Sigmoid colon (tissue), 6 donors: ENCODE measurements at regions not wholly inside any gene's neighbourhood (a gene's known extent, or its start where the extent isn't known, plus 50 kb on each side); places are given as distances from the start of the nearest gene placed in this dataset.

Source experiments
- DNase-seq: peaks from one replicate; pipeline ENCODE4 v3.0.0-alpha.2; 2019
- H3K27ac ChIP-seq, 4 donors: fragments of 200-600 bp; sonication (generic); one replicate each; pipeline ENCODE4 v1.5.1; 2016 to 2019; ENCODE audit warnings: mild to moderate bottlenecking in 1 of 4
- H3K27me3 ChIP-seq, 3 donors: fragments of 200-600 bp; sonication (generic); one replicate each; pipeline ENCODE4 v1.5.1; 2019; ENCODE audit warnings: mild to moderate bottlenecking in 1 of 3
- H3K36me3 ChIP-seq, 4 donors: fragments of 200-600 bp; sonication (generic); one replicate each; pipeline ENCODE4 v1.5.1; 2016 to 2019
- H3K4me1 ChIP-seq, 4 donors: fragments of 200-600 bp; sonication (generic); one replicate each; pipeline ENCODE4 v1.5.1; 2017 to 2019
- H3K4me3 ChIP-seq, 4 donors: fragments of 200-600 bp; sonication (generic); one replicate each; pipeline ENCODE4 v1.5.1; 2017 to 2019; ENCODE audit warnings: mild to moderate bottlenecking in 2 of 4, moderate library complexity in 1 of 4
- H3K9me3 ChIP-seq, 4 donors: fragments of 200-600 bp in 3 of 4; sonication (generic) in 3 of 4; one replicate each; pipeline versions ENCODE4 v1.5.1 to v1.6.1; 2013 to 2019
- EP300 ChIP-seq, 4 donors: sonication (generic); formaldehyde crosslinking; IDR thresholded peaks; one replicate each; pipeline ENCODE4 v1.6.1; 2017; ENCODE audit warnings: antibody characterized with exemption in 4 of 4
- POLR2A ChIP-seq, 2 donors: fragments of 450-650 bp; IDR thresholded peaks; one replicate each; pipeline ENCODE4 v1.6.1; 2016; ENCODE audit warnings: antibody characterized with exemption in 2 of 2, mild to moderate bottlenecking in 2 of 2, moderate library complexity in 2 of 2
- POLR2AphosphoS5 ChIP-seq, 4 donors: sonication (generic); formaldehyde crosslinking; IDR thresholded peaks; one replicate each; pipeline ENCODE4 v1.6.1; 2017; ENCODE audit warnings: antibody characterized with exemption in 4 of 4
- WGBS, 2 donors: extraction: QIAGEN DNeasy Blood & Tissue Kit; methylation state at CpG; one replicate each; pipeline ENCODE4 v1.1.7; 2013; 5-methylcytosine and 5-hydroxymethylcytosine counted together
- intact Hi-C: fragments of 100-400 bp; cut with DNase I; formaldehyde crosslinking; loops from one replicate; pipeline ENCODE4 v1.15.1; 2023
- TF ChIP-seq, protein P1 (sequence below), 4 experiments: fragments of 450-650 bp in 3 of 4; fragments of 200-600 bp in 1 of 4; IDR thresholded peaks; one replicate each; pipeline ENCODE4 v1.5.1; 2016 to 2019; ENCODE audit warnings: antibody characterized with exemption in 4 of 4, mild to moderate bottlenecking in 3 of 4, moderate library complexity in 2 of 4
- donor health status: healthy with polysubstance abuse.
- donor health status: healthy.

DNA sequence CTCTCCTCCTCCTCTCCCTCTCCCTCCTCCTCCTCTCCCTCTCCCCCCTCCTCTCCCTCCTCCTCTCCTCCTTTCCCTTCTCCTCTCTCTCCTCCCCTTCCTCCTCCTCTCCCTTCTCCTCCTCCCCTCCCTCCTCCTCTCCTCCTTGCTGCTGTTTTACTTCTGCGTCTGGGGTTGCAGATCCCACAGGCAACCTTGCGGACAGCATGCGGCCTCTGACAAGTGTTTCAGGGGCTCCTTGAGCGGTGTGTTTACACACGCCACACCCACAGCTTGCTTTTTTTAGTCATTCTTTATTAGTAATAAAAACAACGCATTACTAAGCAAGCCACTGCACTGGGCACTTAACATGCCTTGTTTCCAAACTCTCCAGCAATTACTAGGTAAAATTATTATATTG is 81.9 kb downstream of the TFAP2C start:
- TF ChIP-seq POLR2AphosphoS5 (IDR thresholded peaks at IDR 0.05), result no peak
- no peak for TF ChIP-seq EP300 (IDR thresholded peaks at IDR 0.05)
- TF ChIP-seq, protein P1, sequence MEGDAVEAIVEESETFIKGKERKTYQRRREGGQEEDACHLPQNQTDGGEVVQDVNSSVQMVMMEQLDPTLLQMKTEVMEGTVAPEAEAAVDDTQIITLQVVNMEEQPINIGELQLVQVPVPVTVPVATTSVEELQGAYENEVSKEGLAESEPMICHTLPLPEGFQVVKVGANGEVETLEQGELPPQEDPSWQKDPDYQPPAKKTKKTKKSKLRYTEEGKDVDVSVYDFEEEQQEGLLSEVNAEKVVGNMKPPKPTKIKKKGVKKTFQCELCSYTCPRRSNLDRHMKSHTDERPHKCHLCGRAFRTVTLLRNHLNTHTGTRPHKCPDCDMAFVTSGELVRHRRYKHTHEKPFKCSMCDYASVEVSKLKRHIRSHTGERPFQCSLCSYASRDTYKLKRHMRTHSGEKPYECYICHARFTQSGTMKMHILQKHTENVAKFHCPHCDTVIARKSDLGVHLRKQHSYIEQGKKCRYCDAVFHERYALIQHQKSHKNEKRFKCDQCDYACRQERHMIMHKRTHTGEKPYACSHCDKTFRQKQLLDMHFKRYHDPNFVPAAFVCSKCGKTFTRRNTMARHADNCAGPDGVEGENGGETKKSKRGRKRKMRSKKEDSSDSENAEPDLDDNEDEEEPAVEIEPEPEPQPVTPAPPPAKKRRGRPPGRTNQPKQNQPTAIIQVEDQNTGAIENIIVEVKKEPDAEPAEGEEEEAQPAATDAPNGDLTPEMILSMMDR (IDR thresholded peaks at IDR 0.05), result no peak
- TF ChIP-seq POLR2A (IDR thresholded peaks at IDR 0.05), result no peak
- 24 to 42% methylated on average over 6 of the region's 6 CpGs for WGBS, 2 donors
- intact Hi-C loops, result no loop called here
- Histone ChIP-seq H3K27ac (no peak overlapping the region), H3K36me3 (no peaks in the 10 kb centered on the region), H3K9me3 (no peaks in the 10 kb centered on the region), H3K27me3 (no peaks in the 10 kb centered on the region), H3K4me1 (no peaks in the 10 kb centered on the region), H3K4me3 (no peak overlapping the region)
- DNase-seq, result no peak

DNA sequence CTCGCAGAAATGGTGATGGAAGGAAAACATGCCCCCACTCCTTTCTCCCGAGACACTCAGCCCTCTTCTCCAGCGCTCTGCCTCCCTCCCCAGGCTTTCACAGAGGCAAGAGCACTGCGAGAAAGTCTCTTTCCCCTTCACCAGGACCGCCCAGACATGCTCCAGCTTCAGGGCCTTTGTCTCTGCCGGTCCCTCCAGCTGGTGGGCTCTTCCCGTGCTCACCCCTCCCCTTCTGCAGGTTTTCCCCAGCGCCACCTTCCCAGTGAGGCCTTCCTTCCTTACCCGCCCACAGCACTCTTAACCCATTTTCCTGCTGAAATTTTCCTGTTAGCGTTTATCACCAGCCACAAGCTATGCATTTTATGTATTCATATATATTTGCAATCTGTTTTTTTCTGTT is 86.2 kb downstream of the TFAP2C start:
- Histone ChIP-seq H3K9me3 (no peaks in the 10 kb centered on the region), H3K27ac (no peak overlapping the region), H3K4me1 (no peaks in the 10 kb centered on the region), H3K36me3 (no peaks in the 10 kb centered on the region), H3K27me3 (no peaks in the 10 kb centered on the region), H3K4me3 (no peak overlapping the region)
- intact Hi-C loops, result no loop called here
- no peak for DNase-seq
- TF ChIP-seq POLR2A (IDR thresholded peaks at IDR 0.05) (no peak), EP300 (IDR thresholded peaks at IDR 0.05) (no peak), POLR2AphosphoS5 (IDR thresholded peaks at IDR 0.05) (no peak)
- TF ChIP-seq, protein P1 (IDR thresholded peaks at IDR 0.05), result no peak
- WGBS, 2 donors, result 64 to 77% methylated on average over 10 of the region's 10 CpGs

DNA sequence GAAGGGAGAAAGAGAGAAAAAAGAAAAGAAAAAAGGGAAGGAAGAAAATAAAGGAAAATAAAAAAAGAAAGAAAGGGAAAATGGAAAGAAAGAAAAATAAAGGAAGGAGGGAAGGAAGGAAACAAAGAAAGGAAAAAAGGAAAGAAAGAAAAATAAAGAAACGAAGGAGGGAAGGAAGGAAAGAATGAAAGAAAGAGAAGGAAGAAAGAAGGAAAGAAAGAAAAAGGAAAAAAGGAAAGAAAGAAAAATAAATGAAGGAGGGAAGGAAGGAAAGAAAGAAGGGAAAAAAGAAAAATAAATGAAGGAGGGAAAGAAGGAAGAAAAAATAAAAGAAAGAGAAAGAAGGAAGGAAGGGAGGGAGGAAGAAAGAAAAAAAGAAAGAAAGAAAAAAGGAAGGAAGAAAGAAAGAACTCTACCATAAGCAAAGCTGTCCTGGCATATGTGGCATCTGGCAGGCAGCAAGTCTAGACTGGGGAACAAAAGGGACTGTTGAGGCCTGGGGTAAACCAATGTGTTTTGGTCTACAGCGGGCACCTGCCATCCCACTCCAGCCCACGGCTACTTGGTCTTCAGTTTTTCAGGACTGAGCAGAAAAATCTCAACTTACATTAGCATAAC is 86.9 kb downstream of the TFAP2C start:
- Histone ChIP-seq H3K4me3 (no peak overlapping the region), H3K4me1 (no peaks in the 10 kb centered on the region), H3K27me3 (no peaks in the 10 kb centered on the region), H3K27ac (no peak overlapping the region), H3K36me3 (no peaks in the 10 kb centered on the region), H3K9me3 (no peaks in the 10 kb centered on the region)
- DNase-seq, result no peak
- intact Hi-C loops, result no loop called here
- 58 to 60% methylated on average over 3 of the region's 3 CpGs for WGBS, 2 donors
- TF ChIP-seq EP300 (IDR thresholded peaks at IDR 0.05) (no peak), POLR2AphosphoS5 (IDR thresholded peaks at IDR 0.05) (no peak), POLR2A (IDR thresholded peaks at IDR 0.05) (no peak)
- TF ChIP-seq, protein P1 (IDR thresholded peaks at IDR 0.05), result no peak

DNA sequence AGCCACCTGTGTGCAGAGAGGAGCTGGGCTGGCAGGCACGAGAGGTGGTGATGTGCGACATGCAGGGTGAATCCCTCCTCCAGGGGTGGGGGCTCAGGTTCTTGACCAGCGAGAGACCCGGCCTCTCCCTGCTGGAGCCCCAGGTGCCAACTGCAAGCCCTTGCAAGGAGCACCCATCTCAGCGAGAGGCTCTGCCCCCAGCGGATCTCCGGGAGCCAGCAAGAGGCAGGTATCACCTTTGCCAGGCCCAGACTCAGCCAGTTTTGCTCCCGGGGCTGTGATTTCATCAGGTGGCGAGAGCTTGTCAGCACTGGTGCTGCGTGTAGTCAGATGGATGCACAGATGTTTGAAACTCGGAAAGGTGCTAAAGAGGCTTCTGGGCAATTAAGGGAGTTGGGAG is 87.7 kb downstream of the TFAP2C start:
- intact Hi-C loops, result no loop called here
- TF ChIP-seq EP300 (IDR thresholded peaks at IDR 0.05) (no peak), POLR2A (IDR thresholded peaks at IDR 0.05) (no peak), POLR2AphosphoS5 (IDR thresholded peaks at IDR 0.05) (no peak)
- TF ChIP-seq, protein P1 (IDR thresholded peaks at IDR 0.05), result no peak
- 87 to 91% methylated on average over 11 of the region's 11 CpGs for WGBS, 2 donors

DNA sequence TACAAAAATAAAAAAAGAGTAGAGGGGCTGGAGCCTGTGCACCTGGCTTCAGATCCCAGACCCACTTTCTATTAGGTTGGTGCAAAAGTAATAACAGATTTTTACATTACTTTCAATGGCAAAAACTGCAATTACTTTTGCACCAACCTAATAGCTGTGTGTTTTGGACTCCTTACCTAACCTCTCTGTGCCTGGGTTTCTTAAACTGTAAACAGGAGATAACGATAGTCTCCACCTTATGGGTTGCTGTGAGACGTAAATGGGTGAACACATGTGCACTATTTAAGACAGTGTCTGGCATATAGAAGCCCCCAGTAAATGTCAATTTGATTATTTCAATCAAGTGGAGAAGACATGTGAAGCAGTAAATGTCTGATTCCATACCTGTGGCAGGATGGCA is 89.7 kb downstream of the TFAP2C start:
- Histone ChIP-seq H3K27me3 (no peaks in the 10 kb centered on the region), H3K36me3 (no peaks in the 10 kb centered on the region), H3K9me3 (no peaks in the 10 kb centered on the region), H3K27ac (no peak overlapping the region), H3K4me1 (no peaks in the 10 kb centered on the region), H3K4me3 (no peak overlapping the region)
- WGBS, 2 donors, result 73 to 90% methylated on average over 2 of the region's 2 CpGs
- TF ChIP-seq EP300 (IDR thresholded peaks at IDR 0.05), result no peak
- DNase-seq, result no peak
- intact Hi-C loops, result no loop called here

More for the DNA sequence above, 87.7 kb downstream of the TFAP2C start:
- H3K27ac ChIP-seq, result no peak overlapping the region
- H3K4me1 ChIP-seq, result no peaks in the 10 kb centered on the region
- H3K36me3 ChIP-seq, result no peaks in the 10 kb centered on the region
- H3K9me3 ChIP-seq, result no peaks in the 10 kb centered on the region
- no peak for DNase-seq
- no peaks in the 10 kb centered on the region for H3K27me3 ChIP-seq
- H3K4me3 ChIP-seq, result no peak overlapping the region
